Fibroblast of pulmonary artery (primary cell): ENCODE measurements at regions not wholly inside any gene's neighbourhood (a gene's known extent, or its start where the extent isn't known, plus 50 kb on each side); places are given as distances from the start of the nearest gene placed in this dataset.

Source experiments
- DNase-seq: peaks from one replicate; pipeline ENCODE4 v3.0.0-alpha.2; 2010; ENCODE audit warnings: low read depth
- H3K4me3 ChIP-seq: replicated peaks from 2 replicates; pipeline ENCODE4 v1.5.1; 2011; ENCODE audit warnings: low read depth, mild to moderate bottlenecking, control low read depth, low read length, moderate library complexity
- TF ChIP-seq, protein P1 (sequence below): IDR thresholded peaks from 2 replicates; pipeline ENCODE4 v1.5.1; 2011; ENCODE audit warnings: mild to moderate bottlenecking, control low read depth, low read length, inconsistent platforms; ENCODE audit errors: missing control alignments

DNA sequence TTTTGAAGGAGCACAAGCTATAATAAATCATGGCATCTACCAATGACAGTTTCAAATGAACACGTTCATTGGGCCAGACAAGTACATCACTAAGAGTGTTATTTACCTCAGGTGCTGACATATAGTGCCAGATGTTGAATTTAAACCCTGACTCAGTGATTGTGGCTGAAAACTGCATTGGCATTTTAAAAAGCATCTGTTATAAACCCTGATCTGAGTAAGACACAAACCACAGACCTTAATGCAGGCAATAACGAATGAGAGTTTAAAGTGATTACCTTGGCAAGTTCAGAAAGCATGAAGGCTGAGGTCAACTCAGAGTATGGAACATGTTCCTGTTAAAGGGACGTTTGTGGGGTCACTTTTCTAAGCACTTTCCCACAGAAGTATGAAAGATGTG lies 865.1 kb upstream of the TMPRSS15 start:
- TF ChIP-seq, protein P1, sequence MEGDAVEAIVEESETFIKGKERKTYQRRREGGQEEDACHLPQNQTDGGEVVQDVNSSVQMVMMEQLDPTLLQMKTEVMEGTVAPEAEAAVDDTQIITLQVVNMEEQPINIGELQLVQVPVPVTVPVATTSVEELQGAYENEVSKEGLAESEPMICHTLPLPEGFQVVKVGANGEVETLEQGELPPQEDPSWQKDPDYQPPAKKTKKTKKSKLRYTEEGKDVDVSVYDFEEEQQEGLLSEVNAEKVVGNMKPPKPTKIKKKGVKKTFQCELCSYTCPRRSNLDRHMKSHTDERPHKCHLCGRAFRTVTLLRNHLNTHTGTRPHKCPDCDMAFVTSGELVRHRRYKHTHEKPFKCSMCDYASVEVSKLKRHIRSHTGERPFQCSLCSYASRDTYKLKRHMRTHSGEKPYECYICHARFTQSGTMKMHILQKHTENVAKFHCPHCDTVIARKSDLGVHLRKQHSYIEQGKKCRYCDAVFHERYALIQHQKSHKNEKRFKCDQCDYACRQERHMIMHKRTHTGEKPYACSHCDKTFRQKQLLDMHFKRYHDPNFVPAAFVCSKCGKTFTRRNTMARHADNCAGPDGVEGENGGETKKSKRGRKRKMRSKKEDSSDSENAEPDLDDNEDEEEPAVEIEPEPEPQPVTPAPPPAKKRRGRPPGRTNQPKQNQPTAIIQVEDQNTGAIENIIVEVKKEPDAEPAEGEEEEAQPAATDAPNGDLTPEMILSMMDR: no peak
- no peak overlapping the region for H3K4me3 ChIP-seq
- DNase-seq: no peak

DNA sequence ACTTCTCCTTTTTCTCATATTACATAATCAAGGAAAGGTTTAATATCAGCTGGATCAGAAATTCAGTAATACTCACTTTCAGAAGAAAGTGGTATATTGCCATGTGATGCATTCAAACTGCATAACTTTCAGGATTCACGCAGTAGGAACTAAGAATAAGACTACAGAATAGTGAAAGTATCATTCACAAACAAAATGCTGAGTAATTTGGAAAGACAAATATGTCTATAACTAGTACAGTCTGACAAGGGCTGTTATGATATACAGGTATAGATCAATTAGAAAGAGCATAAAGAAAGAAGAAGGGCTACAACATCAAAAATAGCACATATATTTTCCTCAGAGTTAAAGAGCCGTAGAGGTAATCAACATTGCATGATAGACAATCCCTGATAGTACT lies 871.5 kb upstream of the TMPRSS15 start:
- no peak overlapping the region for H3K4me3 ChIP-seq
- DNase-seq: no peak
- TF ChIP-seq, protein P1: no peak

DNA sequence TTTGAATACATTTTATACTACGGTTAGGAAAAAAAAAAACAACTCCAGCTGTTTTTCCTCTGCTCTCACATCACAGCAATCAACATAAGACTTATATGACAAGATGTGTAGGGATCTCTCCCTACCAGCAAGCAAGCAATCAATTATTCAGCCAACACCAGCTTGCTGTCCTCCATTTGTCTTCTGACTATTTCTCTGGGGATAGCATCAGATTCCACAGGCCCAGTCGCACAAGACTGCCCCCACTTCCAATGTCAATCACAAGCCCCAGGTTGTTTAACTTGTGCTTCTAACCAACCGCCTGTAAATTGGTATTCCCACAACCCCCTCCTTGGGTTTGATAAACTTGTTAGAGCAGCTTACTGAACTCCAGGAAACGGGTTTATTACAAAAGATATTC lies 873.1 kb upstream of the TMPRSS15 start:
- TF ChIP-seq, protein P1: no peak
- no peak overlapping the region for H3K4me3 ChIP-seq
- DNase-seq: no peak

DNA sequence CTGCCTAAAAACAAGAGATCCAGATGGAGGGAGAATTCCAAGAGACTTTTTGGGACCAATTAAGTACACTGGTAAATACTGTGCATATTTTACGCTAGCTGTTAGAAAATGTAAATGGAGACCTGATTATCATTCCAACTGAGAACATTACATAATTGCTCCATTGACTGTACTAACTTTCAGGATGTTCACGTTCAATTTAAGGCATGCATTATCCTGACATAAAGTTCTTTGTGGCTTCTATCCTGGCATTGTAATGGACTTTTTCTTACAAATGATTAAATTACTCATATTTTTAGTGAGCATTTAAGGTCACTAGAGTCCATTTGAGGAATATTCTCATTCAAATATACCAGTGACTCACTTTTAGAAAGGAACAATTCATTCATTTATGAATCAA lies 883.3 kb upstream of the TMPRSS15 start:
- no peak for DNase-seq
- TF ChIP-seq, protein P1: no peak
- no peak overlapping the region for H3K4me3 ChIP-seq

DNA sequence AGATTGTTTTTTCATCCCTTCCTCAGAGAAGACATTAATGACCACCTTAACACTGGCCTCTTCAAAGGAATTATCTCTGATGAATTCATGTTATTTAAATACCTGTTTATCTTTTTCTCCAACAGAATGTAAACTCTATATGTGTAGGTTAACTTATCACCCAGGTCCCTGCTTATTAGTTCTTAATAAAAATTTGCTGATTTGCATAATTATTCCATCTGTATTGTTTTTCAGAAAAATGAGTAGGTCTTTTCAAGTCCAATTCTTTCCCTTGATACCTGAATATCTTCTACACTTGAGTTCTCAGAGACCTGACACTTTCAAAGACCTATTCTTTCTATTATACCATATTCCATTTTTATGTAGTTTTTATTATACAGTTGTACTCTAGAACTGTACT lies 886.7 kb upstream of the TMPRSS15 start:
- DNase-seq: no peak
- TF ChIP-seq, protein P1: no peak

DNA sequence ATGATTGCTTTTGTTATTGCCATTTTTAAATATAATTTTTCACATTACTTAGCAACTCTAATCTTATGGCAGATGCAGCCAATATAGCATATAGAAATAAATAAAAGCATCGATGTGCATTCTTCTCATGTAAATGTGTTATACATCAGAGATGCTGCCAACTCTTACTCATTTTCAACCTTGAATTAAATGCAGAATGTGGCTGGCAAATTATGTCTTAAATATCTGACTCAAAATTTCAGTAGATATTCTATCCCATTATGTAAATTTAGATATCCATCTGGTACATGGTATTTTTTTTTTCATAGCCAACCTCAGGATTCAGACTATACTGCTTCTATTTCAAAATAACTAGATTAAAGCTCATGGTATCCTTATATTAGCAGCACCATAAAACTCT lies 916.7 kb upstream of the TMPRSS15 start:
- TF ChIP-seq, protein P1: no peak
- no peak overlapping the region for H3K4me3 ChIP-seq
- DNase-seq: no peak

More for the DNA sequence above, 886.7 kb upstream of the TMPRSS15 start:
- H3K4me3 ChIP-seq: no peak overlapping the region

DNA sequence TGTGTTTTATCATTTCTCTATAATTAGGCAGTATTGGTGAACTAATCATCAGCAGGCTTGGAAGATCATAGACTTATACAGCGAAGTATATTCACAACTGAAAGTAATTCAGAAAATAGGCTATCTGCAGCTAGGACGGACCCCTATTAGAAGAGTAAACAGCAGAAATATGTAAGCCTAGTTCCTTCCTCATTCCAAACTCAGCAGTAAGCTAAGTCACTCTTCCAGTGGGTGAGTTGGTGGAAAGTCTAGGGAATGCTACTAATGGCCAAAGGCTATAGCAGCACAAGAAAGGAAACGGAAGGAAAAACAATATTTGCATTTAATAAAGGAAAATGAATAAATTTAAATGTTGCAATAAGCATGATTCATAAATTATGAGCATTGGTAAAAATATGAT lies 918.1 kb upstream of the TMPRSS15 start:
- DNase-seq: no peak
- TF ChIP-seq, protein P1: no peak
- H3K4me3 ChIP-seq: no peak overlapping the region
